Lower lobe of right lung (tissue), 2 donors: ENCODE measurements at regions not wholly inside any gene's neighbourhood (a gene's known extent, or its start where the extent isn't known, plus 50 kb on each side); places are given as distances from the start of the nearest gene placed in this dataset.

Experiments
- ATAC-seq, 2 donors: fragments of 200-7000 bp; cut with Tn5 transposase; one replicate each; pipeline ENCODE4 v1.9.1; 2020 to 2022; ENCODE audit warnings: mild to moderate bottlenecking in 2 of 2, moderate library complexity in 2 of 2
- DNase-seq: peaks from one replicate; pipeline ENCODE4 v3.0.0-alpha.2; 2020
- H3K27ac ChIP-seq: fragments of 200-600 bp; one replicate; pipeline ENCODE4 v1.8.0; 2022
- H3K27me3 ChIP-seq: fragments of 200-600 bp; one replicate; pipeline ENCODE4 v1.8.0; 2022; ENCODE audit warnings: low read depth
- H3K36me3 ChIP-seq: fragments of 200-600 bp; one replicate; pipeline ENCODE4 v1.8.0; 2022; ENCODE audit warnings: mild to moderate bottlenecking
- H3K4me1 ChIP-seq: fragments of 200-600 bp; one replicate; pipeline ENCODE4 v1.8.0; 2022
- H3K4me3 ChIP-seq: fragments of 200-600 bp; one replicate; pipeline ENCODE4 v1.8.0; 2022; ENCODE audit warnings: mild to moderate bottlenecking
- H3K9me3 ChIP-seq: fragments of 200-600 bp; one replicate; pipeline ENCODE4 v1.8.0; 2022
- intact Hi-C: fragments of 100-400 bp; cut with DNase I; formaldehyde crosslinking; loops from one replicate; pipeline ENCODE4 v1.11.0; 2022
- TF ChIP-seq, protein P1 (sequence below): fragments of 200-600 bp; IDR thresholded peaks from one replicate; pipeline ENCODE4 v1.8.0; 2022; ENCODE audit warnings: antibody characterized with exemption, mild to moderate bottlenecking
- donor health status: DM: no; HTN: yes; CAD: no; lungs with severe emphysema.

DNA sequence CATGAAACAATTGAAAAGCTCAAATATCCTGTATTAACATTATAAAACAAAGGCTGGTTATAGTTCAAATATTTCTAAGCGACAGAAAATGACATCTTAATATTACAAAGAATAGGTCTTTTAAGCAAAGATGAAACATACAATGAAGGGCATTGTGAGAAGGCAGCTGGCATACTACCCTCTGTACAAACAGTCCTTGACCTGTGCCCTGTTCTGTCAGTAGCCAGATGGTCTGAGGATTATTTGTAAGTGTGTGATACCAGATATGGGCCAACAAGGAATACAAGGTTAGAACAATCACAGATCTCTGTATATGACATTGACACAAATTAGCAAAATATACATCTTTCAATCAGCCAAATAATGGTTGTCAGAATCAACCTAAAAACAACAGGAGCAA is 1350.4 kb downstream of the AMY1C start:
- Histone ChIP-seq H3K36me3 (no peaks in the 10 kb centered on the region), H3K4me1 (no peaks in the 10 kb centered on the region), H3K27me3 (no peaks in the 10 kb centered on the region), H3K27ac (no peak overlapping the region), H3K4me3 (no peak overlapping the region), H3K9me3 (no peaks in the 10 kb centered on the region)
- TF ChIP-seq, protein P1, sequence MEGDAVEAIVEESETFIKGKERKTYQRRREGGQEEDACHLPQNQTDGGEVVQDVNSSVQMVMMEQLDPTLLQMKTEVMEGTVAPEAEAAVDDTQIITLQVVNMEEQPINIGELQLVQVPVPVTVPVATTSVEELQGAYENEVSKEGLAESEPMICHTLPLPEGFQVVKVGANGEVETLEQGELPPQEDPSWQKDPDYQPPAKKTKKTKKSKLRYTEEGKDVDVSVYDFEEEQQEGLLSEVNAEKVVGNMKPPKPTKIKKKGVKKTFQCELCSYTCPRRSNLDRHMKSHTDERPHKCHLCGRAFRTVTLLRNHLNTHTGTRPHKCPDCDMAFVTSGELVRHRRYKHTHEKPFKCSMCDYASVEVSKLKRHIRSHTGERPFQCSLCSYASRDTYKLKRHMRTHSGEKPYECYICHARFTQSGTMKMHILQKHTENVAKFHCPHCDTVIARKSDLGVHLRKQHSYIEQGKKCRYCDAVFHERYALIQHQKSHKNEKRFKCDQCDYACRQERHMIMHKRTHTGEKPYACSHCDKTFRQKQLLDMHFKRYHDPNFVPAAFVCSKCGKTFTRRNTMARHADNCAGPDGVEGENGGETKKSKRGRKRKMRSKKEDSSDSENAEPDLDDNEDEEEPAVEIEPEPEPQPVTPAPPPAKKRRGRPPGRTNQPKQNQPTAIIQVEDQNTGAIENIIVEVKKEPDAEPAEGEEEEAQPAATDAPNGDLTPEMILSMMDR = no peak
- ATAC-seq (no peak), DNase-seq (no peak)
- intact Hi-C loops = no loop called here

DNA sequence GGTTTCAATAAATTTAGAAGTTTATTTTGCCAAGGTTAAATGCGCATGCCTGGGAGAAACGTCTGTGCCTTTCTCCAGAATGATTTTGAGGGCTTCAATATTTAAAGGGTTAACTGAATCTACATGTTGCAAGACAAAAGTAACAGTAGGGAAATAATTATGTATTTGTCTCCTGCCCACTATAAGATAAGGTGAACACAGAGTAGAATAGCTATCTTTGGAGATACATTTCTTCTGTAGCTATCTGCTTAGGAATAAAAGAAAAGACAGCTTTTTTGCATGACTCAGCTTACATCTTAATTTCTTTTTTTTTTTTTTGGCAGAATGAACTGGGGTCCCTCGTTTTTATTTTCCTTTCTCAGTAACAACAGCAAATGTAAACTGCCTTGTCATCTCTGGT is 1351.6 kb downstream of the AMY1C start:
- intact Hi-C loops = no loop called here
- DNase-seq (no peak), ATAC-seq (no peak)
- TF ChIP-seq, protein P1 = no peak
- Histone ChIP-seq H3K9me3 (no peaks in the 10 kb centered on the region), H3K4me3 (no peak overlapping the region), H3K27ac (no peak overlapping the region), H3K27me3 (no peaks in the 10 kb centered on the region), H3K36me3 (no peaks in the 10 kb centered on the region), H3K4me1 (no peaks in the 10 kb centered on the region)

- TF ChIP-seq, protein P1 = no peak
- Histone ChIP-seq H3K4me3 (no peak overlapping the region), H3K27me3 (no peaks in the 10 kb centered on the region), H3K9me3 (no peaks in the 10 kb centered on the region), H3K36me3 (no peaks in the 10 kb centered on the region), H3K4me1 (no peaks in the 10 kb centered on the region), H3K27ac (no peak overlapping the region)
- DNase-seq (no peak), ATAC-seq (no peak)
- intact Hi-C loops = no loop called here
Observed at GRCh38 chr1:105102371-105102770, 1352.7 kb downstream of the AMY1C start.

GRCh38 chr1:105122041-105122440 is 1372.3 kb downstream of the AMY1C start:
- TF ChIP-seq, protein P1 = no peak
- DNase-seq (no peak), ATAC-seq (no peak)
- H3K4me1 ChIP-seq = no peaks in the 10 kb centered on the region
- no peak overlapping the region for H3K4me3 ChIP-seq
- no peak overlapping the region for H3K27ac ChIP-seq
- H3K36me3 ChIP-seq = no peaks in the 10 kb centered on the region
- H3K9me3 ChIP-seq = no peaks in the 10 kb centered on the region
- intact Hi-C loops = no loop called here
- no peaks in the 10 kb centered on the region for H3K27me3 ChIP-seq

DNA sequence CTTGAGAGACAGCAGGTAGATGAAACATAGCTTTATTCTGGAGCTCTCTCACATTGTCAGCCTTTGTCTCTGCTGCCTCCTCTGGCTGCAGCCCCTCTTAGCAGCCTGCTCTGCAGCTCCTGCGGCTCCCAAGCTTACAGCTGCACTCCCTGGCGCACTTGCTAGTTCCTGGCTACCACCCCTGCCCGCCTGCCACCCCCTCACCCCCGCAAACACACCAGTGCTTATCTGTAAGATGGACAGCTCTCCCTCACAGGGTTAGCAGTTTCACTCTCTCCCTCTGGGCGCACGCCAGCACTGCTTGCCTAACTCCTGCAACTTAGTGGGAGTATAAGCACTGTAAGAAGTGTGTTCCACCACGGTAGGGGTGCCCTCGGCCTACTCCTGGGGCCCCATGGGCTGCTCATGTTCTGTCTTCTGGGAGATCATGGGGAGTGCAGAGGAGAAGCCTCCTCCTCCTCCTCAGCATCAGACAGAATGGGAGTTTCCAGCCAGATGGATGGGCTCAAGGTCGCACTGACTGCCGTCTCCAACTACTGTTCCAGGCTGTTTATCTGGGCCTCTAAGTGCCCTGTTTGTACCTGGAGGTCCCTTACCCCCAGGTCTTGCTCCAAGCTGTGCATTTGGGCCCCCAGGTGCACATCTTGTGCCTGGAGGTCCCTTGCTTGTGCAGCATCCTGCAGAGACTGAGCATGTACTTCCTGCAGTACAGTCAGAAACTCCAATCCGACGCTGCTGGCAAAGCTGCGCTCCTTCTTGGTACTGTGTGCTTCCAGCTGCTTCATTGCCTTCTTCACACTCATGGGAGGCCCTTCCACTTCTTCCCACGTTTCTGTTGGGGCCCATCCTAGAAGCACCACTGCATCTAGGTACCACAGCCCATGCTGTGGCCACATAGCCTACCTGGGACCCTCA is 1388.1 kb downstream of the AMY1C start:
- TF ChIP-seq, protein P1 = no peak
- Histone ChIP-seq H3K4me3 (no peak overlapping the region), H3K4me1 (no peaks in the 10 kb centered on the region), H3K27ac (no peak overlapping the region), H3K27me3 (no peaks in the 10 kb centered on the region), H3K9me3 (no peaks in the 10 kb centered on the region), H3K36me3 (no peaks in the 10 kb centered on the region)
- ATAC-seq = peak; percentile 51 to 61
- intact Hi-C loops = no loop called here
- no peak for DNase-seq
